ENCODE measurements at regions not wholly inside any gene's neighbourhood (a gene's known extent, or its start where the extent isn't known, plus 50 kb on each side); places are given as distances from the start of the nearest gene placed in this dataset.

DNA sequence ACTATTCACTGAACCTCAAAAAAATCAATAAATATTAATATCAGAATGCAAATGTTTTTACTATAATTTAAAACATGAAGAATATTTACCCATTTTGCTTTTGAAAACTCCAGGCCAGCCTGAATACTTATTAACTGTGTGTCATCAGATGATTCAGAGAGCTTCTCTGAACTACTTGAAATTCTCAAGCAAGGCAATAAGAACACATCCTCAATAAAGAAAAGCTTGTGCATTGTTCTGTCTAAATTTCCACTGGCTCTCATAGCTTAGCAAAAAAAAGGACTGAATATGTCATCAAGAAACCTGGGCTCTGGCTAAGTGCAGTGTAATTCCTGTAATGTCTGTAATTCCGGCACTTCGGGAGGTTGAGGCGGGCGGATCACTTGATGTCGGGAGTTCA lies 194.1 kb downstream of the BTG1 start:
- Mint-ChIP-seq H3K27me3 (ENCODE audit: insufficient read depth) (no peaks in the 10 kb centered on the region), H3K4me1 (ENCODE audit: low read depth) (peaks cover 13% of the 10 kb centered on the region), H3K27ac (no peak overlapping the region), H3K36me3 (ENCODE audit: low read depth) (no peaks in the 10 kb centered on the region), H3K4me3 (no peak overlapping the region), H3K9me3 (no peaks in the 10 kb centered on the region; the same call in 1 of the 2 replicates)
- TF ChIP-seq, protein P1, sequence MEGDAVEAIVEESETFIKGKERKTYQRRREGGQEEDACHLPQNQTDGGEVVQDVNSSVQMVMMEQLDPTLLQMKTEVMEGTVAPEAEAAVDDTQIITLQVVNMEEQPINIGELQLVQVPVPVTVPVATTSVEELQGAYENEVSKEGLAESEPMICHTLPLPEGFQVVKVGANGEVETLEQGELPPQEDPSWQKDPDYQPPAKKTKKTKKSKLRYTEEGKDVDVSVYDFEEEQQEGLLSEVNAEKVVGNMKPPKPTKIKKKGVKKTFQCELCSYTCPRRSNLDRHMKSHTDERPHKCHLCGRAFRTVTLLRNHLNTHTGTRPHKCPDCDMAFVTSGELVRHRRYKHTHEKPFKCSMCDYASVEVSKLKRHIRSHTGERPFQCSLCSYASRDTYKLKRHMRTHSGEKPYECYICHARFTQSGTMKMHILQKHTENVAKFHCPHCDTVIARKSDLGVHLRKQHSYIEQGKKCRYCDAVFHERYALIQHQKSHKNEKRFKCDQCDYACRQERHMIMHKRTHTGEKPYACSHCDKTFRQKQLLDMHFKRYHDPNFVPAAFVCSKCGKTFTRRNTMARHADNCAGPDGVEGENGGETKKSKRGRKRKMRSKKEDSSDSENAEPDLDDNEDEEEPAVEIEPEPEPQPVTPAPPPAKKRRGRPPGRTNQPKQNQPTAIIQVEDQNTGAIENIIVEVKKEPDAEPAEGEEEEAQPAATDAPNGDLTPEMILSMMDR (IDR thresholded peaks at IDR 0.05) = no peak
- peak; percentile 5 for DNase-seq

DNA sequence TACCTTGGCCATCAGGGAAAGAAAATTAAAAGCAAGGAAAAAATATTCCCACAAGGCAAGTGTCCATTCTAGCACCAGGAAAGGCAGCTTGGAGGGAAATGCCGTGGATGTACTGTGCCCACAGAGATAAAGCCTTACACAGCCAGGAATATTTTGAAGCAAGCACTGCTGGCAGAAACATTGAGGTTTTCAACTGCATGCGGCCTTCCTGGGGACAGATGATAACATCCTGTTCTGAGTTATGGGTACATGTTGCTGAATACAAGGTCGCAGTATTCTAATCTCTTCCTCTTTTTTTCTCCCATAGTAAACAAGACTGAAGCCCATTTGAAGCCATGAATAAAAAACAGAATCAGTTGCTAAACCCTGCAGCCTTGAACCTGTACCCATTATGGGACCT lies 197.1 kb downstream of the BTG1 start:
- H3K9me3 Mint-ChIP-seq = no peaks in the 10 kb centered on the region
- H3K27me3 Mint-ChIP-seq (ENCODE audit: insufficient read depth) = no peaks in the 10 kb centered on the region
- H3K36me3 Mint-ChIP-seq (ENCODE audit: low read depth) = no peaks in the 10 kb centered on the region
- no peak overlapping the region for H3K4me3 Mint-ChIP-seq
- TF ChIP-seq, protein P1 (IDR thresholded peaks at IDR 0.05) = no peak
- peaks cover 5% of the 10 kb centered on the region for H3K4me1 Mint-ChIP-seq (ENCODE audit: low read depth)
- H3K27ac Mint-ChIP-seq = no peak overlapping the region
- DNase-seq = no peak

DNA sequence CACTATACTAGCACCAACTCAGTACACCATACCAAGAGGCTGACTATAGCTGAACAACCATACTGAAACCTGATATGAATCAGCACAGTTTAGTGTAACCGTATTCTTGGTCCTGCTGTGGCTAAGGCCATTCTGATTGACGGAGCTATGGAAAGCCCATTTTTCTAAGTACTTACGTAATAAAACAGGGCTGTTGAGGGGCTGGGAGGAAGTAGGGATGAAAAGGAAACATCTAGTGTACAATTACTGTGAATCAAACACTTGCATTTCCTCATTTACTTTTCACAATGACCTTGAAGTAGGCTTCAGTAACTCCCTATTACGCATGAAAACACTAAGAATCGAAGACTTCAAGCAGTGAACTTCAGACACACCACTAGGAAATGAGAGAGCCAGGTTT lies 198.2 kb downstream of the BTG1 start:
- TF ChIP-seq, protein P1 (IDR thresholded peaks at IDR 0.05) = no peak
- Mint-ChIP-seq H3K36me3 (ENCODE audit: low read depth) (no peaks in the 10 kb centered on the region), H3K4me3 (no peak overlapping the region), H3K27me3 (ENCODE audit: insufficient read depth) (no peaks in the 10 kb centered on the region), H3K9me3 (no peaks in the 10 kb centered on the region), H3K27ac (no peak overlapping the region), H3K4me1 (ENCODE audit: low read depth) (peaks cover 5% of the 10 kb centered on the region)
- DNase-seq = no peak

DNA sequence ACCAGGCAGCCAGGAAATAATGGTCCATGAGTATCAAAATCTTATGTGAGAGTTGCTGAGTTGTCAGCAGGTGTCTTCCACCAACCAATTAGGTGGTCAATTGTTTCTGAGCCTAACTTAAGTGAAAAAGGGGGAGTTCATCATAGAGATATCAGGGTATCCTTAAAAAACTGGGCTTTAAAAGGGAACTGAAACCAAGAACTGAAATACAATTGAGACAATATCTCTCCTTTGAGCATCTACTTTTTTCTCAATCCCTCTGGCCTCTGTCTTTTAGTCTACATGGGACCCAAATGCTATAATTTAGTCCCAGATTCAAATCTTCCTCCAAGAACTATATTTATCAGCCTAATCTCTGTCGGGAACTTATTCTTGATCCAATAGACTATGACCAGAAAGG lies 201.0 kb downstream of the BTG1 start:
- H3K9me3 Mint-ChIP-seq = no peaks in the 10 kb centered on the region
- H3K27me3 Mint-ChIP-seq (ENCODE audit: insufficient read depth) = no peaks in the 10 kb centered on the region
- TF ChIP-seq, protein P1 (IDR thresholded peaks at IDR 0.05) = no peak
- no peak overlapping the region for H3K4me3 Mint-ChIP-seq
- H3K4me1 Mint-ChIP-seq (ENCODE audit: low read depth) = no peaks in the 10 kb centered on the region
- DNase-seq = no peak
- H3K27ac Mint-ChIP-seq = no peak overlapping the region
- H3K36me3 Mint-ChIP-seq (ENCODE audit: low read depth) = no peaks in the 10 kb centered on the region; the same call in 1 of the 2 replicates

DNA sequence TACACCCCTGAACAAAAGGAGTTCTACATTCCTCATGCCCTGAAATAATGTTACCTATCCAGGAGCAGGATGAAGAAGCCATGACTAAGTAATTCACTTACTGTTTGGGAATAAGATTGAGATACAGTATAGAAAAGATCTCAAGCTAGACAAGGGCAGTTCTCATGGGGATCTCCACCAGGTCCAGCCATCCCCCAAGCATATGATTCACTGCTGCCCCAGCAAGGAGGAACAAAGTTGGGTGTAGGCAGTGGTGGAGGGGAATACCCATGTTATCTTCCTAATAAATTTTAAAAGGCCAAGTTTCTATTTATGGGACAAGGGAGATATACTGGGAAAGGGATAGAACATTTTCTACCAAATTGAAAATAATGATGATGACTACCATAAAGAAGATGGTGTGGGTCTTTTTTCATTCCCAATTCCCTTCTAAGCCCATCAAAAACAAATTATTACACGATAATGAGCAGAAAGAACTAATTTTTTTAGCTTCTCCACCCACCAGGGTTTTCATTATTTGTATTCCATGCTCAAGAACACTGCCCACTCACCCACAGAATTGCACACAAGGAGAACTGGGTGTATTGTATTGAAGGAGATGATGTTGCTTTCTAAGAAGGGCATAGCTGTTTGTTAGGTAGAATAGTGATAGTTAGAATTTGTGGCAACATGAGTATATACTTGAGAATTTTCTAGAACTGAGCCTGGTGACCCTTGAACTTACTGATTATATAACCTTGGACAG lies 204.6 kb downstream of the BTG1 start:
- TF ChIP-seq, protein P1 (IDR thresholded peaks at IDR 0.05) = no peak
- Mint-ChIP-seq H3K27ac (no peak overlapping the region), H3K4me3 (no peak overlapping the region), H3K4me1 (ENCODE audit: low read depth) (peaks cover 6% of the 10 kb centered on the region; the same call in 1 of the 2 replicates), H3K9me3 (no peaks in the 10 kb centered on the region), H3K27me3 (ENCODE audit: insufficient read depth) (no peaks in the 10 kb centered on the region; the same call in 1 of the 2 replicates), H3K36me3 (ENCODE audit: low read depth) (no peaks in the 10 kb centered on the region; the same call in 1 of the 2 replicates)
- DNase-seq = no peak

Measured in HFFc6 (cell line).